ENCODE measurements at regions not wholly inside any gene's neighbourhood (a gene's known extent, or its start where the extent isn't known, plus 50 kb on each side); places are given as distances from the start of the nearest gene placed in this dataset.
"Not testable (repeated sequence)": the region's sequence is repeated elsewhere in the genome, so short reads cannot be mapped to it uniquely, and the experiment has no call there.

GRCh38 chr2:155879900-155880299 lies 452.6 kb downstream of the NR4A2 start:
- not testable (repeated sequence) for DNase-seq

GRCh38 chr2:155872396-155872795 lies 460.1 kb downstream of the NR4A2 start:
- DNase-seq = no peak

GRCh38 chr2:155871940-155872339 lies 460.6 kb downstream of the NR4A2 start:
- DNase-seq = no peak

- no peak for DNase-seq
Observed at GRCh38 chr2:155867564-155867963, 465.0 kb downstream of the NR4A2 start.

- DNase-seq = no peak
Observed at GRCh38 chr2:155866477-155866876, 466.0 kb downstream of the NR4A2 start.

- no peak for DNase-seq
Observed at GRCh38 chr2:155852156-155852555, 480.4 kb downstream of the NR4A2 start.

- no peak for DNase-seq
Observed at GRCh38 chr2:155846259-155846658, 486.3 kb downstream of the NR4A2 start.

- no peak for DNase-seq
Observed at GRCh38 chr2:155844461-155844860, 488.1 kb downstream of the NR4A2 start.

GRCh38 chr2:155842103-155842502 lies 490.4 kb downstream of the NR4A2 start:
- no peak for DNase-seq

- no peak for DNase-seq
Observed at GRCh38 chr2:155841442-155841841, 491.1 kb downstream of the NR4A2 start.

GRCh38 chr2:155840661-155841060 lies 491.9 kb downstream of the NR4A2 start:
- DNase-seq = no peak

GRCh38 chr2:155839991-155840390 lies 492.5 kb downstream of the NR4A2 start:
- DNase-seq = no peak

- DNase-seq = no peak
Observed at GRCh38 chr2:155839436-155839835, 493.1 kb downstream of the NR4A2 start.

GRCh38 chr2:155836439-155836838 lies 496.1 kb downstream of the NR4A2 start:
- DNase-seq = no peak

GRCh38 chr2:155830817-155831579 lies 501.5 kb downstream of the NR4A2 start:
- DNase-seq = no peak

- no peak for DNase-seq
Observed at GRCh38 chr2:155830351-155830750, 502.2 kb downstream of the NR4A2 start.

GRCh38 chr2:155825876-155826275 lies 506.6 kb downstream of the NR4A2 start:
- DNase-seq = no peak

GRCh38 chr2:155815851-155816250 lies 516.7 kb downstream of the NR4A2 start:
- DNase-seq = no peak

GRCh38 chr2:155815275-155815674 lies 517.2 kb downstream of the NR4A2 start:
- no peak for DNase-seq

GRCh38 chr2:155810411-155810810 lies 522.1 kb downstream of the NR4A2 start:
- no peak for DNase-seq

- no peak for DNase-seq
Observed at GRCh38 chr2:155802888-155803287, 529.6 kb downstream of the NR4A2 start.

- DNase-seq = no peak
Observed at GRCh38 chr2:155792666-155793065, 539.9 kb downstream of the NR4A2 start.

- no peak for DNase-seq
Observed at GRCh38 chr2:155770516-155770915, 562.0 kb downstream of the NR4A2 start.

- DNase-seq = no peak
Observed at GRCh38 chr2:155766342-155767115, 566.0 kb downstream of the NR4A2 start.
